ENCODE measurements at regions not wholly inside any gene's neighbourhood (a gene's known extent, or its start where the extent isn't known, plus 50 kb on each side); places are given as distances from the start of the nearest gene placed in this dataset.

DNA sequence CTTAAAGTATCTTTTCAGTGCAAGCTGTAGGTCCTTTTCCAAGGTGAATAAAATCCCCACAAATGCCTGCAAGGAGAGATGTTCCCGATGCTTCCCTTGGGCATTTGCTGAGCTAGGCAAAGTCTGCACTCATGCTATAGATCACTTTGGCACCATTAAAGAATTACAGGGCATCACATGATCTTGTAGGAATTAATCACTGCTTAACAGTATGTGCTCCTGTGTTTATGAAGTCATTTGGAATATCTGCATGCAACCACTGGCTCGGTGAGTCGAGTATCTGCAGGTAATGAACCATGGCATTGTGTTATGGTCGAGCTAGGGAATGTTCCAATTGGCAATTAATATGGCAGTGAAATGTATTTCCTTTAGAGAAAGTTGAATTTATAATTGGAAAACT is 615.1 kb downstream of the TLE1 start:
- TF ChIP-seq CTCF (conservative IDR thresholded peaks at IDR 0.05) (no peak), ZFX (IDR thresholded peaks at IDR 0.05) (no peak)

Measured in C4-2B (cell line).